ENCODE measurements at regions not wholly inside any gene's neighbourhood (a gene's known extent, or its start where the extent isn't known, plus 50 kb on each side); places are given as distances from the start of the nearest gene placed in this dataset.

DNA sequence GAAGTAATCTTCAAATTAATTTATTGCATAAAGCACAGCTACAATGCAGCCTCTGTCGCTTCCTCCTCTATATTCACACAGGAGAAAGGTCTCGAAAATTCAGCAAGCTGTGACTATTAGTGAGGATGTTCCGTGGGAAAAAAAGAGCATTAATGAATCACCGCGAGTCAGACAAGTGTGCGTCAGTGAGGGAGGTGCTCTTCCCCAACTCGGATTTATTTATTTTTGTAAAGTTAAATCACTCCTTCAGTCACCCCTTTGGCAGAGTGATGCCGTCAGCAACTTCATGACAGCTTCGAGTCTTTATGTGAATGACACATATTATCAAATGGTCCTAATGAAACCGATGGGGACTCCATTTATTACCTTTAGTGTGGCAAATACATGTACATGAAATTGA is 648.9 kb upstream of the SALL3 start:
- intact Hi-C loops (cut with micrococcal nuclease) = no loop called here
- H3K4me1 Mint-ChIP-seq = no peaks in the 10 kb centered on the region
- Histone ChIP-seq H3K4me3 (replicated peaks in 1 of 3; ENCODE audit: low read depth in 2 of 3, low read length in 3 of 3) (no peak overlapping the region), H3K4me2 (replicated peaks; ENCODE audit: extremely low read depth, low read length, poor library complexity, severe bottlenecking) (no peak overlapping the region), H2AFZ (ENCODE audit: insufficient read depth, low read depth, low read length, poor library complexity, severe bottlenecking) (no peak overlapping the region), H3K27ac (ENCODE audit: low read depth in 1 of 2, low read length in 2 of 2) (no peak overlapping the region), H3K79me2 (ENCODE audit: insufficient read depth, low read length) (no peaks in the 10 kb centered on the region), H3K36me3 (replicated peaks in 1 of 2; ENCODE audit: control insufficient read depth in 1 of 2, insufficient read depth in 2 of 2, low read length in 2 of 2) (no peaks in the 10 kb centered on the region), H3K9me3 (replicated peaks in 1 of 2; ENCODE audit: control insufficient read depth in 1 of 2, insufficient read depth in 1 of 2, low read length in 2 of 2) (no peaks in the 10 kb centered on the region), H3K27me3 (ENCODE audit: control insufficient read depth in 2 of 2, insufficient read depth in 2 of 2, low read length in 2 of 2) (no peaks in the 10 kb centered on the region), H3K9ac (ENCODE audit: insufficient read depth, low read length, poor library complexity, severe bottlenecking) (no peak overlapping the region), H4K20me1 (ENCODE audit: insufficient read depth, low read length) (no peaks in the 10 kb centered on the region), H3K4me1 (ENCODE audit: control insufficient read depth in 1 of 2, insufficient read depth in 2 of 2, low read length in 2 of 2) (no peaks in the 10 kb centered on the region)
- DNase-seq = no peak
- no peak overlapping the region for H3K27ac Mint-ChIP-seq
- 100% methylated on average over 1 of the region's 10 CpGs for WGBS (ENCODE audit: insufficient coverage)
- no peaks in the 10 kb centered on the region for H3K36me3 Mint-ChIP-seq
- peaks cover 0 to 10% (median 3%) of the 10 kb centered on the region in 7 donors for H3K9me3 Mint-ChIP-seq
- no peak for TF ChIP-seq CTCF (IDR thresholded peaks at IDR 0.05)
- peaks cover 0 to 2% (median 0%) of the 10 kb centered on the region in 3 donors for H3K27me3 Mint-ChIP-seq (ENCODE audit: low read depth in 3 of 3)
- H3K4me3 Mint-ChIP-seq = no peak overlapping the region

GRCh38 chr18:78352910-78353309 is 626.7 kb upstream of the SALL3 start:
- WGBS (ENCODE audit: insufficient coverage) = 73% methylated on average over 4 of the region's 6 CpGs
- Mint-ChIP-seq H3K4me1 (no peaks in the 10 kb centered on the region), H3K36me3 (no peaks in the 10 kb centered on the region), H3K4me3 (no peak overlapping the region), H3K9me3 (peaks cover 0 to 11% (median 6%) of the 10 kb centered on the region in 7 donors), H3K27me3 (ENCODE audit: low read depth in 3 of 3) (no peaks in the 10 kb centered on the region), H3K27ac (no peak overlapping the region)
- Histone ChIP-seq H2AFZ (ENCODE audit: insufficient read depth, low read depth, low read length, poor library complexity, severe bottlenecking) (no peak overlapping the region), H3K27me3 (ENCODE audit: control insufficient read depth in 2 of 2, insufficient read depth in 2 of 2, low read length in 2 of 2) (no peaks in the 10 kb centered on the region), H3K79me2 (ENCODE audit: insufficient read depth, low read length) (no peaks in the 10 kb centered on the region), H3K9ac (ENCODE audit: insufficient read depth, low read length, poor library complexity, severe bottlenecking) (no peak overlapping the region), H3K4me3 (replicated peaks in 1 of 3; ENCODE audit: low read depth in 2 of 3, low read length in 3 of 3) (no peak overlapping the region), H4K20me1 (ENCODE audit: insufficient read depth, low read length) (no peaks in the 10 kb centered on the region), H3K36me3 (replicated peaks in 1 of 2; ENCODE audit: control insufficient read depth in 1 of 2, insufficient read depth in 2 of 2, low read length in 2 of 2) (no peaks in the 10 kb centered on the region), H3K27ac (ENCODE audit: low read depth in 1 of 2, low read length in 2 of 2) (no peak overlapping the region), H3K4me2 (replicated peaks; ENCODE audit: extremely low read depth, low read length, poor library complexity, severe bottlenecking) (no peak overlapping the region), H3K4me1 (ENCODE audit: control insufficient read depth in 1 of 2, insufficient read depth in 2 of 2, low read length in 2 of 2) (no peaks in the 10 kb centered on the region), H3K9me3 (replicated peaks in 1 of 2; ENCODE audit: control insufficient read depth in 1 of 2, insufficient read depth in 1 of 2, low read length in 2 of 2) (peaks cover 0 to 5% of the 10 kb centered on the region in 2 donors)
- no peak for DNase-seq
- intact Hi-C loops (cut with micrococcal nuclease) = no loop called here
- no peak for TF ChIP-seq CTCF (IDR thresholded peaks at IDR 0.05)
